ENCODE measurements at regions not wholly inside any gene's neighbourhood (a gene's known extent, or its start where the extent isn't known, plus 50 kb on each side); places are given as distances from the start of the nearest gene placed in this dataset.

GRCh38 chr6:154605178-154605881, 94.8 kb upstream of the CNKSR3 start:
- no peak overlapping the region for H3K27ac ChIP-seq
- POLR2A ChIA-PET (ENCODE audit: low non-redundant PET), result no interaction called here
- TF ChIP-seq, protein P1, sequence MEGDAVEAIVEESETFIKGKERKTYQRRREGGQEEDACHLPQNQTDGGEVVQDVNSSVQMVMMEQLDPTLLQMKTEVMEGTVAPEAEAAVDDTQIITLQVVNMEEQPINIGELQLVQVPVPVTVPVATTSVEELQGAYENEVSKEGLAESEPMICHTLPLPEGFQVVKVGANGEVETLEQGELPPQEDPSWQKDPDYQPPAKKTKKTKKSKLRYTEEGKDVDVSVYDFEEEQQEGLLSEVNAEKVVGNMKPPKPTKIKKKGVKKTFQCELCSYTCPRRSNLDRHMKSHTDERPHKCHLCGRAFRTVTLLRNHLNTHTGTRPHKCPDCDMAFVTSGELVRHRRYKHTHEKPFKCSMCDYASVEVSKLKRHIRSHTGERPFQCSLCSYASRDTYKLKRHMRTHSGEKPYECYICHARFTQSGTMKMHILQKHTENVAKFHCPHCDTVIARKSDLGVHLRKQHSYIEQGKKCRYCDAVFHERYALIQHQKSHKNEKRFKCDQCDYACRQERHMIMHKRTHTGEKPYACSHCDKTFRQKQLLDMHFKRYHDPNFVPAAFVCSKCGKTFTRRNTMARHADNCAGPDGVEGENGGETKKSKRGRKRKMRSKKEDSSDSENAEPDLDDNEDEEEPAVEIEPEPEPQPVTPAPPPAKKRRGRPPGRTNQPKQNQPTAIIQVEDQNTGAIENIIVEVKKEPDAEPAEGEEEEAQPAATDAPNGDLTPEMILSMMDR (conservative IDR thresholded peaks at IDR 0.05; ENCODE audit: low read depth), result no peak
- DNase-seq (ENCODE audit: low spot score), result no peak
- CTCF ChIA-PET, result interaction anchor here (0.6 kb wide), 2 partner anchors 116 to 203 kb away, joined by 3 read pairs; no protein-coding TSS in a partner anchor

DNA sequence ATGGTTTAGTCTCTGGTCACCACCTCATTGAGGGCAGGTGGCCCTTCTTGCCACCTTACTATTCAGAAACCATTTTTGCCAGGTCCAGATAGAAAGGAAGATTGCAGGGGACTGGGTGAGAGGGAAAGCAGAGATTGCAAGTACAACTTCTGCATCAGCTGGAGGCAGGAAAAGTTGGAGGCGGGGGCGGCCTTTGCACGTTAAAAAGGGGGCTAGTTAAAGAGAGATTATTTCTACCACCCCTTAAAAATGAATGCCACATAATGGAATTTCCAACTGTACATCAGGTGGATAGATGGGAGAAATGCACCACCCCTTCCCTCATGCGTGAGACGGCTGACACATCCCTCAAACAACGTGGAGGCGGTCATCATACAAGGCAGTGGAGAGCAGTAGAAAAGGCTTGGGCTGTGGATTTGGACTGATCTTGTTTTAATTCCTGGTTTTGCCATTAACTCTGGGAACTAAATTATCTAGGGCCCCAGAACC, 95.4 kb upstream of the CNKSR3 start:
- no peak overlapping the region for H3K27ac ChIP-seq
- TF ChIP-seq, protein P1 (conservative IDR thresholded peaks at IDR 0.05; ENCODE audit: low read depth), result no peak
- POLR2A ChIA-PET (ENCODE audit: low non-redundant PET), result no interaction called here
- no peak for DNase-seq (ENCODE audit: low spot score)
- CTCF ChIA-PET, result interaction anchor here (0.6 kb wide), 2 partner anchors 115 to 202 kb away, joined by 3 read pairs; no protein-coding TSS in a partner anchor

GRCh38 chr6:154606457-154606856, 96.0 kb upstream of the CNKSR3 start:
- H3K27ac ChIP-seq, result no peak overlapping the region
- DNase-seq (ENCODE audit: low spot score), result no peak
- CTCF ChIA-PET, result interaction anchor here (0.5 kb wide), 1 partner anchor 1021 kb away, joined by 3 read pairs; no protein-coding TSS in a partner anchor
- TF ChIP-seq, protein P1 (conservative IDR thresholded peaks at IDR 0.05; ENCODE audit: low read depth), result no peak
- POLR2A ChIA-PET (ENCODE audit: low non-redundant PET), result no interaction called here

DNA sequence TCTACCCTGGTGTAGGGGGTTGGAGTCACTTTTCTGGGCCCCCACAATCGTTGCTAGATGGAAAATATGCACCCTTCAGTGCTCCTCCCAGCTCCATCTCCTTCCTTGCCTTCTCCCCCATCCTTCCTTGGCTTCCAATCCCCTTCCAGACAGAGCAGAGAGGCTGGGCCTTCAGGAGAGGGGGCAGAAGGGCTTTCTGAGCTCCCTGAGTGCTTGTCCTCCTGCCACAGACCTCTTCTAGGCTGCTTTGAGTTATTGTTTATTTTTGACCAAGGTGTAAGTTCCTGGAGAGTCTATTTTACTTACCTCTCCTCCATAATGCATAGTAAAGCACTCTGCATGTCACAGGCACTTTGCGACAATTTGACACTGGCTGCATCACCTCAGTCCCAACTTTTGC, 96.4 kb upstream of the CNKSR3 start:
- DNase-seq (ENCODE audit: low spot score), result no peak
- H3K27ac ChIP-seq, result no peak overlapping the region
- POLR2A ChIA-PET (ENCODE audit: low non-redundant PET), result no interaction called here
- CTCF ChIA-PET, result interaction anchor here (0.5 to 1.0 kb wide), 2 partner anchors 11 to 1022 kb away, joined by 3 to 4 read pairs; no protein-coding TSS in a partner anchor
- TF ChIP-seq, protein P1 (conservative IDR thresholded peaks at IDR 0.05; ENCODE audit: low read depth), result no peak

- ChIA-PET CTCF (interaction anchor here (0.6 kb wide), 1 partner anchor 129 kb away, joined by 3 read pairs; no protein-coding TSS in a partner anchor), POLR2A (ENCODE audit: low non-redundant PET) (no interaction called here)
- TF ChIP-seq, protein P1 (conservative IDR thresholded peaks at IDR 0.05; ENCODE audit: low read depth), result no peak
- H3K27ac ChIP-seq, result no peak overlapping the region
- DNase-seq (ENCODE audit: low spot score), result no peak
These were observed 100.8 kb upstream of the CNKSR3 start for GRCh38 chr6:154611241-154611640.

DNA sequence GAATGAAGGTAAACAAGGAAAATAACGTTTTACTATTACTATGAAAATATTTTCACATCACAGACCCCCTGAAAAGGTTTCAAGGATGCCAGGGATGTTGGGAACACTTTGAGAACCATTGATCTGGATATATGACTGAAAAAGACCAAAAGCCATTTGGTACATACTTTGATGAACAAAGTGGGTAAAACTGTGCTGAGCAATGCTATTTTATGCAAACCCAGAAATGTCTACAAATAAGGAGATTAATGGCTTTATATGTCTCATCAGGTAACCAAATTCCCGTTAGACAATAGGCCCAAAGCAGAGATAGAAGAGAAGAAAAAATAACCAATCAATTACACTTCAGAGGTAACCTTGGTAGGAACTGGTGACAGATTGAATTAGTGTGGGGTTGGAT, 101.4 kb upstream of the CNKSR3 start:
- TF ChIP-seq, protein P1 (conservative IDR thresholded peaks at IDR 0.05; ENCODE audit: low read depth), result no peak
- no peak for DNase-seq (ENCODE audit: low spot score)
- H3K27ac ChIP-seq, result no peak overlapping the region
- CTCF ChIA-PET, result interaction anchor here (0.6 kb wide), 1 partner anchor 128 kb away, joined by 3 read pairs; no protein-coding TSS in a partner anchor
- POLR2A ChIA-PET (ENCODE audit: low non-redundant PET), result no interaction called here
